ENCODE measurements at regions not wholly inside any gene's neighbourhood (a gene's known extent, or its start where the extent isn't known, plus 50 kb on each side); places are given as distances from the start of the nearest gene placed in this dataset.

DNA sequence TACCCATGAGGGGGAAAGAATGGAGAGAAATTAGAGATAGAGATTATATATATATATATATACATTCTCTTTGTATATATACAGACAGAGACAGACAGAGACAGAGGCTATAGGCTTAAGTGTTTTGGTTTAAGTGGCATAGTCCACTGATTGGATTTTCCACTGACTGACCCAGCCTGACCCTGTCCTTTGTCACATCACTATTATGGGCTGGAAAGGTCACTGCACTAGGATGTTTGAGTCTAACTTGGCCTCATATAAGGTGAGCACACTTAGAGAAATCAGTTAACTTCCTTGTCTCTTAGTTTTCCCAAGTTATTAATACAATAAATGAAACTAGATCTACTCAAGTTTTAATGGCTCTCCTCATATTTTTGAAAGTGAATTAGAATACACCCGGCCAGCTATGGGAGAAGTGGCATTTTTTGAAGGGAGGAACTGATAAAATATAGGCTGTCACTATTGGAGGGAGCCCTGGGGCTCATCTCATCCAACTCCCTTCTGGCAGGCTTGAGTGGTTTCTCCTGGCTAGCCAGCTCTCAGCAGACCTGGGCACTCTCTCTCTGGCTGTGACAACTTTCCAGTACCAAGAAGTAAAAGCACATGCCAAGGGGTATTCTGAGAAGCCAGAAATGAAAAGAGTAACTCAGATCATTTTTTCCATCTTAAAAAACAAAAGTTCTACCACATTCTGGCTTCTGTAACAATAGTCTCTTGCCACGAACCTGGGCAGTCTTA lies 455.6 kb upstream of the ANKRD30A start:
- POLR2A ChIA-PET (ENCODE audit: low non-redundant PET), result no interaction called here
- H3K27ac ChIP-seq, result no peak overlapping the region
- TF ChIP-seq CTCF (conservative IDR thresholded peaks at IDR 0.05; ENCODE audit: low read depth), result no peak
- no peak for DNase-seq (ENCODE audit: low spot score)
- CTCF ChIA-PET, result interaction anchor here (0.8 kb wide), 1 partner anchor 33 kb away, joined by 3 read pairs; no protein-coding TSS in a partner anchor

- DNase-seq (ENCODE audit: low spot score), result no peak
- POLR2A ChIA-PET (ENCODE audit: low non-redundant PET), result no interaction called here
- TF ChIP-seq CTCF (conservative IDR thresholded peaks at IDR 0.05; ENCODE audit: low read depth), result no peak
- CTCF ChIA-PET, result interaction anchor here (0.7 kb wide), 1 partner anchor 33 kb away, joined by 3 read pairs; no protein-coding TSS in a partner anchor
- H3K27ac ChIP-seq, result no peak overlapping the region
Measured at GRCh38 chr10:36666451-36666850, 458.9 kb upstream of the ANKRD30A start.

- POLR2A ChIA-PET (ENCODE audit: low non-redundant PET), result no interaction called here
- no peak overlapping the region for H3K27ac ChIP-seq
- DNase-seq (ENCODE audit: low spot score), result no peak
- CTCF ChIA-PET, result no interaction called here
- no peak for TF ChIP-seq CTCF (conservative IDR thresholded peaks at IDR 0.05; ENCODE audit: low read depth)
Measured at GRCh38 chr10:36662571-36662970, 462.8 kb upstream of the ANKRD30A start.

DNA sequence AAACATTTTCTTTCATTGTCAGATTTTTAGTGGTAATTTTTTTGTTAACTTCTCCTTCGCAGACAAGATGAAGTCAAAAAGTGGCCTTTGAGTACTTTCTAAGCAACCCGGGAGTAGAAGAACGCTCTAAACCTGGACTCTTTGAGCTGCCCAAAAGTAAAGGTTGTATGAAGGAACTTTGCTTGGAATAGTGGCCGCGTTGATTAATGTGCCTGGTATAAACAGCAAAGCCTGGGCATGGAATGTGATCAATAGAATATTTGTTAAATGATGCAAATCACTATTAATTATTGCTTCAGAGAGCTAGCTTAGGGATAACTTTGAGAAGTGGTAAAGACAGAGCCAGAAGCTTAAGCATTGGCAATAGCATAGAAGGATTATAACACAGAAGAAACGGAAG lies 475.1 kb upstream of the ANKRD30A start:
- ChIA-PET POLR2A (ENCODE audit: low non-redundant PET) (no interaction called here), CTCF (no interaction called here)
- no peak overlapping the region for H3K27ac ChIP-seq
- no peak for DNase-seq (ENCODE audit: low spot score)
- TF ChIP-seq CTCF (conservative IDR thresholded peaks at IDR 0.05; ENCODE audit: low read depth), result no peak

DNA sequence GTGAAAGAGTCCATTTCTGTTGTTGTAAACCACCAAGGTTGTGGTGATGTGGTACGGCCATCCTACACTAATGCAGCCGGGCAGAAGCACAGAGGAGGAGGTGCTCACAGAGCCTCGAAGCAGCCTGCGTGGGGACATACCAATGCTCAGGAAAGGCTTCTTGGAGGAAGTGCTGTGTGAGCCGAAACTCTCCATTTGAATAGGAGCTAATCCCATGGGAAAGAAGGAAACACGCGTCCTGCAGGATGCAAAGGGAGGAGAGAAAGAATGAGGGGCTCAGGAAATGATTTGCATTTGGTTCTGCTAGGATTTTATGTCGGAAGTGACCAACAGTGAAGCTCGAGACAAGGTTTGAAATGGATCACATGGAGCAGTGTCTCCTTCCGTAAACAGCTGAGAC lies 477.9 kb upstream of the ANKRD30A start:
- POLR2A ChIA-PET (ENCODE audit: low non-redundant PET), result no interaction called here
- CTCF ChIA-PET, result interaction anchor here (0.7 kb wide), 1 partner anchor 841 kb away, joined by 3 read pairs; no protein-coding TSS in a partner anchor
- DNase-seq (ENCODE audit: low spot score), result no peak
- no peak for TF ChIP-seq CTCF (conservative IDR thresholded peaks at IDR 0.05; ENCODE audit: low read depth)
- H3K27ac ChIP-seq, result no peak overlapping the region

GRCh38 chr10:36640626-36641025 lies 484.8 kb upstream of the ANKRD30A start:
- TF ChIP-seq CTCF (conservative IDR thresholded peaks at IDR 0.05; ENCODE audit: low read depth), result no peak
- CTCF ChIA-PET, result interaction anchor here (0.6 kb wide), 1 partner anchor 279 kb away, joined by 3 read pairs; no protein-coding TSS in a partner anchor
- no peak overlapping the region for H3K27ac ChIP-seq
- POLR2A ChIA-PET (ENCODE audit: low non-redundant PET), result no interaction called here
- no peak for DNase-seq (ENCODE audit: low spot score)

Data from RWPE1 (cell line).